CD1c-positive myeloid dendritic cell (primary cell): ENCODE measurements at regions not wholly inside any gene's neighbourhood (a gene's known extent, or its start where the extent isn't known, plus 50 kb on each side); places are given as distances from the start of the nearest gene placed in this dataset.
A peak's percentile ranks its signal among the peaks of the same experiment; 100 is the strongest.

Experiments used
- DNase-seq: peaks from one replicate; pipeline ENCODE4 v3.0.0-alpha.2; 2016; ENCODE audit errors: extremely low spot score

DNA sequence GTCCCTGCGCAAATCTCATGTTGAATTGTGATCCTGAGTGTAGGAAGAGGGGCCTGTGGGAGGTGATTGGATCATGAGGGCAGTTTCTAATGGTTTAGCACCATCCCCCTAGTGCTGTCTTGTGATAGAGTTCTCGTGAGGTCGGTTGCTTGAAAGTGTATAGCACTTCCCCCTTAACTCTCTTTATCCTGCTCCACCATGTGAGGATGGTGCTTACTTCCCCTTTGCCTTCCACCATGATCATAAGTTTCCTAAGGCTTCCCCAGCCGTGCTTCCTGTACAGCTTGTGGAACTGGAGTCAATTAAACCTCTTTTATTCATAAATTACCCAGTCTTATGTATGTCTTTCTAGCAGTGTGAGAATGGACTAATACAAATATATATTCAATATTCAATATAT lies 303.7 kb upstream of the SEL1L start:
- peak; percentile 9 for DNase-seq

DNA sequence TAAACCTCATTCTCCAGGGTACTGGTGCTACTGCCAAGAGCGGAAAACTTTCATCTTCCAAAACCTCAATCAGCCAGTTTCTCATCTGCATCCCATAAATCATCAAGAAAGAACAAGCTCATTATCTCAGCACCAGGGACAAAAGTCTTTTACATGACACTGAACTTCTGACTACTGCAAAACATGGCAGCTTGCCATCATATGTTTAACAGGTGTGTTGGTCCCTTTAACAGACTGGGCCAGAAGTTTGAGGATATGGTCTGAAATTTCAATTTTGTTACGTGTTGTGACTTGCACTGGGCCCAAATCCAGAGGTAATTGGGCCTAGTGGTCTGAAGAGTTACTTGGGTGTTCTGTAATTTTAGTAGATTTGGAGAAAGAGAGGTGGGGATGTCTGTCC lies 305.4 kb upstream of the SEL1L start:
- no peak for DNase-seq

DNA sequence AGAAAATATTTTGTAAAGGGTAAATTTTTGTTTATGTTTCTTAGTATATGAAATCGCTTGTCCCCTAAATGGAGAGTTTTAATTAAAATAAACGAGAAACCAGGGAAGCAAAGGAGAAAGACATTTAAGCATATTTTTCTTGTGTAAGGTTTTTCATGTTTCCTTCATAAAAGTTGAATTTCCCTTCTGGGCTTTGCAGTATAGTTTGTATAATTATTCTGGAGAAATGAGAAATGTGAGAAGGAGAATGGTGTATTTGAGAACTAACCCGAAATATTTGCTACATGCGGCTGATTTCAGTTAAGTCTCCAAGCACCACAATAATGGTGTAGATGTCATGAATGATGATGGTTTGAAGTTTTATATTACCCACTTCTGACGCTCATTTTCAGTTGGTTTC lies 307.7 kb upstream of the SEL1L start:
- no peak for DNase-seq

DNA sequence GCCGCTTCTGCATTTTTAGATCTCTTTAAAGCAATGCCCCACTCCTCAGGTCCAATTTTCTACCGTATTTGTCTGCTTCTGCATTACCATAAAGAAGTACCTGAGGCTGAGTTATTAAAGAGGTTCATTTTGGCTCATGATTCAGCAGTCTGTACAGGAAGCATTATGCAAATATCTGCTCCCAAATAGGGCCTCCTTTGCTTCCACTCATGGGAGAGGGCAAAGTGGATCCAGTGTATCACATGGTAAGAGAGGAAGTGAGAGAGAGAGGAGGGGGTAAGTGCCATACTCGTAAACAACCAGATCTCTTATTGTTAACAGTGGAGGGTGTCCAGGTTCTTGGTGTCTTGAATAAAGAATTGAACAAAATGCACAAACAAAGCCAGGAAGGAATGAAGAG lies 316.1 kb upstream of the SEL1L start:
- no peak for DNase-seq

DNA sequence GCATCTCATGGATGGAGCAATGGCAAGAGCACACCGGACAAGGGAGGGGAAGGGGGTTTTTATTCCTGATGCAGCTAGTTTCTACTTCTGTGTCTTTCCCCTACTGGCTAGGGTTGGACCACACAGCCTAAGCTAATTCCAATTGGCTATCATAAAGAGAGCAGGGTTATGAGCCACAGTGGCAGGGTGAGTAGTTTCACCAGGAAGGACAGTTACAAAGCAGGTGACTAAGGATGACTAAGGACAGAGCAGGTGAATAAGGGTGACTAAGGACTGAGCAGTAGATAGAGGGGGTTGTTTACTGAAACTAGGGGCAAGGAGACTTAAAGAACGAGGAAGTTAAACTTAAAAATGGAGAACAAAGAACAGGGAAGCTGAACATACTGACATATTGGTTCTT lies 321.4 kb upstream of the SEL1L start:
- DNase-seq = peak; percentile 34

DNA sequence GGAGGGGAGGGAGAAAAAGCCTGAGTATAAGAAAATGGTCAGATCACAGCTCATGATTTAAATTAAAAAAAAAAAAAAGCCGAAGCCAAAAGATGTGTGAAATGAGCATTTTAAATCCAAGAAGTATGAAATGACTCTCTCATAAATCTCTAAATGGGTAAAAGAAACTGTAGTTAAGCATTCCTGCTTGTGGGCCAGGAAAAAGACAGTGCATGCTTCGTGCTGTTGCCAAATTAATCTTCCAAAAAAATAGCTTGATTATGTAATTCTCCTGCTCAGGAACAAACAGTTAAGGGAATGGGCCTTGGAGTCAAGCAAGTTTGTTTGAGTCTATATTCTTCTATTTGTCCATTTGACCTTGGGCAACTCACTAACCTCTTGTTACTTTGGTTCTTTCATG lies 325.4 kb upstream of the SEL1L start:
- no peak for DNase-seq

DNA sequence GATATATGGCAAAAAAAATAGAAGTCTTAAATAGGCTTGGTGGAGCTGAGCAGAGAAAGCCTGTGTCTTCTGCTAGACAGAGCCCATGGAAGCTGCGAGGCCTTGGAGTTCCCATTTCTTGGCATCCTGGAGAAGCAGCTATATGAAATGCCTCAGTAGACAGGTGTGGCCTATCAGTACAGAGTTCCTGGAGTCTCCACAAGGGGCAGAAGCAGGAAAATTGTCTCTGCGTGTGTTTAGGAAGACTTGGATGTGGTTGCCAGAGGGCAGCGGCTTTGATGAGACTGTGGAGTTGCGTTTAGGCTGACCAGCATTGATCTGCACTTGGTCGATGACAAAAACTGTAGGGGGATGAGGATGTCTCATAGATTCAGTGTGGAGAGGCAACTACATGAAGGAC lies 334.5 kb upstream of the SEL1L start:
- no peak for DNase-seq

DNA sequence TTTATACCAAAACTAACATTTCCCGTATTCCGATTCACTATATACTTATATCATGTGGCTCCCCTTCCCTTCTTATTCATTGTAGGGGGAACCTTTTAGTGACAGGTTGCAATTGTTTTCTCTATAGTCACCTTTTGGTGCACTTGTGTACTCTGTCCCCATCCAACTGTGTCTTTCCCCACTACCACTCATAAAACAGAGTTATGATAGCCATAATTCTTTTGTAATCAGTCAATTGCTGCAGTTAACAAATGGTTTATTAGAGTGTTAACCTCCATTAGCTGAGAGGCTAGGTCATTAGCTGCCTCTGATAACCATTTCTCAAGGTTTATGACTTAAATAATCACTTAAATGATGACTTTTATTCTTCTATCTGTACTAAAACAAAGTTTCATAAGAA lies 338.1 kb upstream of the SEL1L start:
- DNase-seq = no peak

DNA sequence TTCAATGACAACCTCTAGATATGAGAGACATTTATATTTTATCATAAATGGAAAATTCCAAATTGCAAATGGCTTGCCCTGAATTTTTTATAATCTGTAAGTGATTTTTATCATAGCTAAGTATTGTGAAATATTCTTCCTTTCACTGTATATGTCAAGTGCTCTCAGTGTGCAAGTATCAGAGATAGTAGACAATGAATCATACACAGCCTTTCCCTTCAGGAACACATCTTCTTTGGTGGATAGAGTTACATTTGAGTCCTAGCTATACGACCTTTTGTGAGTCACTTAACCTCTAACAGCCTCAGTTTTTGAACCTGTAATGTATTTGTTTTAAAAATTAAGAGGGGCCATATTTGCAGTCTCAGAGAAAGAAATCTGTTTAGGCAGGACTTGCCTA lies 350.7 kb upstream of the SEL1L start:
- no peak for DNase-seq

DNA sequence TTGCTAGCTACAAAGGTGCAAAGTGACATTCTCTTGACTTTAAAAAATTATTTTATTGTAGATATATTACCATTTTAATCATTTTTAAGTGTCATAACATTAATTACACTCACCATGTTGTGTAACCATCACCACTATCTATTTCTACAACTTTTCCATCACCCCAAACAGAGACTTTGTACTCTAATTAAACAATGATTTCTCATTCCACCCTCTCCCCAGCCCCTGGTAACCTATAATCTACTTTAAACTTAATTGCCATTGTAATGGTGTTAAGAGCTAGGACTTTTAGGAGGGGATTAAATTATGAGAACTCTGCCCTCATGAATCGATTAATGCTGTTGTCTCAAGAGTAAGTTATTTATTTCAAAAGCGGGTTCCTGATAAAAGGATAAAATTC lies 352.9 kb upstream of the SEL1L start:
- DNase-seq = no peak

DNA sequence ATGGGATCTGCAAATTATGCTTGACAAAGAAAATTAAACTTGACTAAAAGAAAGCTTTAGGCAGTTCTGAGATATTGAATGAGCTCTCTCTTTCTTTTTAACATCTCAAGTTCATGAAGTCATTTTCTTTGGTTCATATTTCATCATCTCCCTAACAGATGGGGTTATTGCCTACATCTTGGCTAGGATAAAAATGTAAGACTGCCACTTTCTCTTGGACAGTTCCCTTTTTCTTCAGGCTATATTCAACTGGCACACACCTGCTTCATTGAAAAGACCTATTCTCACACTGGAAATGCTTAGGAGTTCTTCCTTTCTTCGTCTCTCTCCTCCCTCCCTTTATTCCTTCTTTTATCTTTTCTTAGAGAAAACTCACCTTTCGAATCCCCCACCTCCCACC lies 355.9 kb upstream of the SEL1L start:
- no peak for DNase-seq

DNA sequence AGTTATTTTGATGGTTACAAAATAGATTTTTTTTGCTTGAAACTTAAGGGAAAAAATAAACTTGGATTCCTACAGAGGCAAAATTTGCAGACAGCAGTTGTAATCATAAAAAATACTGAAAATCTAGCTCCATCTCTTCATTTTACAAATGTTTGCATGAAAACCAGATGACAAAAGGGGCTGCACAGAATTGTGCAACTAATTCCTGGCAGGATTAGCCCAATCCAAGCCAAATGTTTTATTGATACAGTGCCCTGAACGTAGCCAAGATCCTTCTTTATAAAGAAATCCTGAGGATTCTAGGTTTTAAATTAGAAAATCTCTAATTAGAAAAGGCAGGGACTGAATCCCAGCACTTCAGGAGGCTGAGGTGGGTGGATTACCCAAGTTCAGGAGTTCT lies 356.4 kb upstream of the SEL1L start:
- no peak for DNase-seq

DNA sequence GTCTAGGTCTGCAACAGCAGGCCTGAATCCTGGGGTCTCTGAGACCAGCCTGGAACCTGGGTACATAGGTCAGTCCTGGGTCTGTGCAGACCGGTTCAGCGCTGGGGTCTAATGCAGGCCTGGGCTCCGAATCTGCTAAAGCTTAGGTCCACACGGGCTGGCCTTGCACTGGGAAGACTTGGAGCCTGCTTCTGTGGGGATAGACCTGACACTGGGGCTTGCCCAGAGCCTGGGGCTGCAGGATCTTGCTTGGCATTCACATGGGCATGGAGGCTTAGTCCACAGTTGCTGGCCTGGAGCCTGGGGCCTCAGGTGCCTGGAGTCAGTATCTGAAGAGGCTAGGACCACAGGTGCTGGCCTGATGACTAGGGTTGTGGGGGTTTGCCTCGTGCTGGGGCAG lies 369.8 kb upstream of the SEL1L start:
- no peak for DNase-seq

DNA sequence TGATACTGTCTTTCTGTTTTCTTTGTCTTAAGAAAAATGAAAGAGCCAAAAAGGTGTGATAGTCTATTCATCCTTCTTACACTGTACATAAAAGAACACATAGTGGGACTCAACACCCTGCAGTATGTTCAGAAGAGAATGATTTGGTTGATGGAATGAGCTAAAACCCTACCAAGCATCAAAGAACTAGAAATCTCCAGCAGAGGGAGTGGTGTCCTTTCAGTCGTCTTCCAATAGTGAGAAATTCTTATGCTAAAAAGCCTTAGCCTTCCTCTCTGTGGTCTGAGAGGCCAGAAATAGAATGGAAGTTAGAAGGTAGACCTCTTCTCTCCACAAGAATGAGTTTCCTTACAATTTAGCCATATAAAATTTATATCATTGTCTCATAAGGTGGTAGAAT lies 393.4 kb upstream of the SEL1L start:
- DNase-seq = no peak

DNA sequence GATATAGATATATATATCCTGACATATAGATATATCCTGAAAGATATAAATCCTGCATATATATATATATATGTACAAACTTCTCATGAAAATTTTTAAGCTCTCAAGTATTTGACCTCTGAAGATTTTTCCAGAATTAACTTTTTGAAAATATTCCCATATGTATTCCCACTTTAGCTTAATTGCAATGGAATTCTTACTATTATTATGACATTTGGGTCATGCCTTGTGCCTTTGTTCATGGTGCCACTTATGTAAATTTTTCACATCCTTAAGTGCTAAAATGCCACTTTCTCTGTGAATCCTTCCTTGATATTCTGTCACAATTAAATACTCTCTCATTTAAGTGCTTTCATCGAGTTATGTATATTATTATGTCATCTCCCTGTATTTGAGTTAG lies 398.2 kb upstream of the SEL1L start:
- DNase-seq = no peak

DNA sequence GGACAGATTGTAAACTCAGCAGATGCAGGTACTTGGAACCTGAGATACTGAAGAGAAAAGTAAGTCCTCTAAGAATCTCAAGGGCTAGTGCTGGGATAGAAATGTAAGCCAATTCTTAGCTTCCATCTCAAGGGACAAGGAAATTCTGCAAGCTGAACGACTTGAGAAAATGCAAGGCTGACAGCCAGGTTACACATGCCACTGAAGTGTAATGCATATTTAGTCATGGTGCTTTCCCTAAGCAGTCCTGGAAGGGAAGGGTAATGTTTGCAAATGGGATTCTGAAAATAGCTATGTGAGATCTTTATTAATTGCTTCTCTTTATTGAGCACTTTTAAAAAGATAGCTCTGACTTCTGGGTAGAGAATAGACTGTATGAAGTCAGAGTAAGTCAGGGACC lies 402.7 kb upstream of the SEL1L start:
- no peak for DNase-seq

DNA sequence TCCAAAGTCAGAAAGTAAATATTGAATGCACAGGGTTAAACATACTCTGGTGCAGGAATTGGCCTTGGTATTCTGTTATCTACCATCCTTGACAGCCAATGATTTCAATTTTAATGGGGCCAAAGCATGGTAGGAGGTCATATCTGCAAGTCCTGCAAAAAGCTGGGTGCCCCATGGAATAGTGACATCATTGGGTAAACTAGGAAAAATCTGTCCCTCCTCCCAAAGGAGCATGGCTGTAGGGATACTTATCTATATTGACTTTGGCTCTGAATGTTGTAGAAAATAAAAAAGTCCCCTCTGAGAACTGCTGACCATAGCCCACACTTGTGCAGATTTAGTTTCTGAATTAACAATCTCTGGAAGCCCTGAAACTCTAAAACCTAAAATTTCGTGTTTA lies 403.2 kb upstream of the SEL1L start:
- DNase-seq = no peak

DNA sequence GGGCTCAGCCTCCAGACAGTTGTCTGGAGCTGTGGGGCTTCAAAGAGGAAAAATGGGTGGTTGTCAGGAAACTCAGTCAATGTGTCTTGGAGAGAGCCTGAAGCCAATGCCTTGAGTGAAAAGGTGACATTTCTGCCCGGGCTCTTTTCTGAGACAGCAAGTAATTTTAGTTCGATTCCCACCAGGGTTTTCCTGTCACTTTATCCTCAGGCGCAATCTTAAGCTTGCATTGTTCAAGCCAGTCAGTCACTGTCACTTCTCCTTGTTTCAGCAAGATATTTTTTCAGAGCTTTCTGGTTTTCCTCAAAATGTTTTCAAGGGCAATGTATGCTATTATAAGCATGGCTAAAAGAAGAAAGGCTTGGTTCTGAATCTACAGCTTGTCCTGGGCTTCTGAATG lies 404.7 kb upstream of the SEL1L start:
- DNase-seq = no peak

DNA sequence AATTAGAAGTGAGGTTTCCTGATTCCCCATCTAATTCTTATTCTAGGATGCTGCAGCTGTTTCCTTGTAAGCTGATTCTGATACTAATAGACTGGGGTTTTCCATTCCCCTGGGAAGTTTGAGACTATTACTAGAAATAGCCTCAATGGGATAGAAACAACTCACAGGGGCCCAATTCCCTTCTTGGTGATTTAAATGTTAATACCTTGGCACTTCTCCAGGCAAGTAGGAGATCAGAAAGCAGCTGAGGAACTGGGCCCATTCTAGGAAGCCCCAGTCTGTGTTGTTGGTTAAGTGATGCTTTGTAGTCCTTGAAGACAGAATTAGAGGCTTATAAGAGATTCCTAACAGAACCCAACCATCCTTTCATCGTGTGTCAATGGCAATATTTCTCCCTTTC lies 407.0 kb upstream of the SEL1L start:
- no peak for DNase-seq

DNA sequence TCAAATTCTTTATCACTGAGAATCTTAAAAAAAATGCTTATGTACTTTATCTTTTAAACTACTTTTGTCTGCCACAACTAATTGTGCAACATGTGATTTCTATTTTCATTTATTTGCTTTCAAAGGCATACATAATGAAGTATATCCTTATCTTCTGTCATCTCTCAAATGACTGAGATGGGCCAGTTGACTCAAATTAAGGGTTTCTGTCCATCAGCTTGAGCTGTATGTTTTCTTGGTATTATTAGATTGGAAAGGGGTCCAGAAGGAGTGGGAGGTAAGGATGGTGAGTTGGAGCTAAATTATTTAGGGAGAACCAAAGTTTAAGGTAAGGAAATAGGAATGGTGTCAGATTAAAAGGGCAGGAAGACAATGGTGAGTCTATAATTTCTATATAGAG lies 408.4 kb upstream of the SEL1L start:
- no peak for DNase-seq

DNA sequence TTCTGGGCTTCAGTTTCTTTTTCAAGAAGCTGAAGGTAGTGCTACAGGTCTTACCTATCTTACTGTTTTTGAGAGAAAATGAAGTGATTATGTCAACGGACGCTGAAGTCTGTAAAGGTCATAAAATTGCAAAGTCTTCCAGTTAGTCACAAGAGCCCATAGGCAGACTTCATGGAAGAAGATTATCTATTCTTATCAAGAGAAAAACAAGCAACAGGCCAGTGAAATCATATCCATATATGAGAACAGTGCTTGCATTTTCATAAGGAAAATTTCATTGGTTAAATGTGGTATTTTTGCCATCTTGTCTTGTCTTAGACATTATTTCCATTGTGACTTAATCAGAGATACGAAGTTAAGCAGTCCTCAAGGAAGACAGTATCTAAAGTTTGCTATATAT lies 412.7 kb upstream of the SEL1L start:
- DNase-seq = no peak

DNA sequence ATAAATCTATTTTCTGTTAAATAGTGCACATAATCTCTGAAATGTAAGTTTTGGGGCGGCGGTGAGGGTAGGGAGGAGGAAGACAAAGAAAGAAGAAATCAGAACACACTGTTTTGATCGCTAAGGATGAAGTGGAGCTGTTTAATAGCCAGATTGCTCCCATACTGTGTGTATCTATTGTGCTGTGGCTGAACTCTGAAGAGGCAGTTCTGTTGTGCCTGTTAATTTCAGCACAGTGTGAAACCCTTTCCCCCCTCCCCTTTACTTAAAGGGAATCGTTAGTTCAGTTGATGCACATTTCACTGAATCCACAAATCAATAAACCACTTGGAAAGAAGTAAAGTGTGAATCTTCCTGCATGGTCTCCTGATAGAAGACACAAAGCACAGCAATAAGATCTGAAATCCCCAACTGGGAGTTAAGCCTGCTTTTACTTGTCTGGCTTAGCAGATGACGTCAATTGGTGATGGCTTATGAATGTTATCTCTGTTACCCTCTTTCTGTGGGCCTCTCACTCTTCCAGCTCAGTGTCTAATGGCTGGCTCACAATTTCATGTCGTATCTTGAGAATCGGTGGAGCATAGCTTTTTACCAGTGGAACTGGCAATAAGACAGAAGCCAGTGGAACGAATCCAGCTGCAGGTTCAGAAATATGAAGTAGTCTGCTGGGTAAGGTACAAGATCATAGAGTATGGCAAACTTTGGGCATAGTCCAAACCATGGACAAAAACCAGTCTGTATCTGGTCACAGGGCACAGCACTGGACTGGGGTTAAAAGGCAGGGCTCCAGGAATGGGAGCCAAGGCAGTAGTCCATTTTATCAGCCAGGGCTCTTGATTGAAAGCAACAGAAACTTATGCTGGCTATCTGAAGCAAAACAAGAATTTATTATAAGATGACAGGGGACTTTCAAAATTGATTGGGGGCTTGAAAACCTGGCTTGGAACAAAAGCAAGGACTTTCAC lies 413.5 kb upstream of the SEL1L start:
- no peak for DNase-seq

DNA sequence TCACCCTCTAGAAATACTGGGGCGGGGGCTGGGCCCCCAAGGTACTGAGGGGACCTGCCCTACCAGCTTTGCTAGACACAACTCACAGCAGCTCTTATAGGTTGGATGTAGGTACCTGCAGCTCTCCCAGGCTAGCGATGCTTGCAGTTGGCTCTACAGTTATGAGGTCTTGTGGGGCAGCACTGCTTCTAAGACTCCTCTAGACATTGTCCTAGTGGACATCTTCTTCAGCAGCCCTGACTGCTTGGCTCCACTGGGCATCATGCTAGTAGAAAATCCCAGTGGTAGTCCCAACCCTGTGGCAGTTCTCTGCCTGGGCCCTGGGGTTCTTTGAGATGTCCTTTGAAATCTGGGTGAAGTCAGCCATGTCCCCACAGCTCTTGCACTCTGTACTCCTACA lies 419.3 kb upstream of the SEL1L start:
- no peak for DNase-seq

DNA sequence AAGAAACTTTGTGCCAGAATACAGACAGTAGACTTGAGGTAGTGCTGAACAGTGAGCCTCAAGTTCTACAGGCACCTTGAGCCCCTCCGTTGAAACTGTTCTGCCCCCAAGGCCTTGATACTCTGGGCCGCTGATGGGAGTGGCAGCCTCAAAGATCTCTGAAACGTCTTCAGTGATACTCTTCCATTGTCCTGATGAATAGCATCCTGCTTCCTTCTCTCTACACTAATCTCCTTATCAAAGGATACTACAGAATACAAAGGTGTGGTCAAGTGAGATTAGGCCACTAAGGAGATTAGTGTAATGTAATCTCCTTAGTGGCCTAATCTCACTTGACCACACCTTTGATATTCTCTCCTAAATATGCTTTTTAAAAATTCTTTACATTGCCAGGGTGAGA lies 419.8 kb upstream of the SEL1L start:
- DNase-seq = no peak
